ENCODE measurements at regions not wholly inside any gene's neighbourhood (a gene's known extent, or its start where the extent isn't known, plus 50 kb on each side); places are given as distances from the start of the nearest gene placed in this dataset.

- no peak for DNase-seq (ENCODE audit: low read depth, low spot score)
- Histone ChIP-seq H3K27me3 (ENCODE audit: insufficient read depth, low read length) (no peaks in the 10 kb centered on the region), H3K36me3 (ENCODE audit: control insufficient read depth in 1 of 2, insufficient read depth in 2 of 2, low read length in 2 of 2) (no peaks in the 10 kb centered on the region), H3K4me2 (ENCODE audit: low read length) (no peak overlapping the region), H4K20me1 (ENCODE audit: insufficient read depth) (no peaks in the 10 kb centered on the region), H3K79me2 (ENCODE audit: insufficient read depth, low read length) (no peaks in the 10 kb centered on the region), H3K9me3 (ENCODE audit: control insufficient read depth in 1 of 2, insufficient read depth in 1 of 2, low read depth in 1 of 2, low read length in 2 of 2) (peaks cover 7 to 41% of the 10 kb centered on the region in 2 experiments; a peak in 2 of 4 replicates), H3K9me2 (ENCODE audit: insufficient read depth) (no peaks in the 10 kb centered on the region), H3K27ac (ENCODE audit: low read depth, low read length) (no peak overlapping the region), H2AFZ (ENCODE audit: low read depth, low read length, poor library complexity, severe bottlenecking) (no peak overlapping the region), H3K4me3 (replicated peaks in 1 of 2; ENCODE audit: low read depth in 1 of 2, low read length in 2 of 2) (no peak overlapping the region), H3K4me1 (ENCODE audit: control insufficient read depth in 1 of 2, insufficient read depth in 2 of 2, low read length in 2 of 2) (no peaks in the 10 kb centered on the region), H3K9ac (ENCODE audit: low read length) (no peak overlapping the region)
- CTCF ChIA-PET: no interaction called here
- ATAC-seq: no peak
- intact Hi-C loops (cut with micrococcal nuclease): no loop called here
- RAD21 ChIA-PET (ENCODE audit: low non-redundant PET in 1 of 2, low total read pairs in 2 of 2, uncharacterized antibody in 2 of 2, unreplicated experiment in 2 of 2): no interaction called here
- BruUV-seq (replicated peaks): no TSS peak
- POLR2A ChIA-PET: no interaction called here
- no peak for TF ChIP-seq ZBTB33 (IDR thresholded peaks at IDR 0.05; ENCODE audit: extremely low read depth, insufficient replicate concordance, low read length)
- TF ChIP-seq JUND (IDR thresholded peaks at IDR 0.05): no peak
- no peak for TF ChIP-seq TCF7L2 (IDR thresholded peaks at IDR 0.05; ENCODE audit: borderline replicate concordance, extremely low read depth, insufficient read depth, insufficient read length)
- TF ChIP-seq RAD21 (IDR thresholded peaks at IDR 0.05; ENCODE audit: low read depth): no peak
- no peak for TF ChIP-seq ZFX (IDR thresholded peaks at IDR 0.05)
- TF ChIP-seq CEBPB (IDR thresholded peaks at IDR 0.05; ENCODE audit: low read depth): no peak
- no peak for TF ChIP-seq FOSL1 (IDR thresholded peaks at IDR 0.05; ENCODE audit: low read depth)
- no peak for TF ChIP-seq CBX3 (IDR thresholded peaks at IDR 0.05; ENCODE audit: low read depth)
- TF ChIP-seq REST (IDR thresholded peaks at IDR 0.05; ENCODE audit: low read depth): no peak
- TF ChIP-seq POLR2A (IDR thresholded peaks at IDR 0.05; ENCODE audit: borderline replicate concordance, extremely low read depth, insufficient read depth, insufficient read length): no peak
- TF ChIP-seq MAX (IDR thresholded peaks at IDR 0.05): no peak
- no peak for TF ChIP-seq SIN3A (IDR thresholded peaks at IDR 0.05; ENCODE audit: low read depth)
- TF ChIP-seq EZH2phosphoT487 (IDR thresholded peaks at IDR 0.05; ENCODE audit: borderline replicate concordance): no peak
Measured at GRCh38 chr22:34354071-34354817, 434.0 kb upstream of the LARGE1 start.
